Right atrium auricular region (tissue), 2 donors: ENCODE measurements at regions not wholly inside any gene's neighbourhood (a gene's known extent, or its start where the extent isn't known, plus 50 kb on each side); places are given as distances from the start of the nearest gene placed in this dataset.

Experiments
- DNase-seq: peaks from one replicate; pipeline ENCODE4 v3.0.0-alpha.2; 2019; ENCODE audit warnings: low spot score
- H3K27ac ChIP-seq, 2 donors: fragments of 200-600 bp; sonication (generic); 1 replicate in 1 of 2; 2 replicates in 1 of 2; pipeline ENCODE4 v1.5.1; 2016 to 2019
- H3K27me3 ChIP-seq, 2 donors: fragments of 200-600 bp; sonication (generic); one replicate each; pipeline versions ENCODE4 v1.5.1 to v1.6.0; 2017 to 2019
- H3K36me3 ChIP-seq: fragments of 200-600 bp; sonication (generic); one replicate; pipeline ENCODE4 v1.5.1; 2016
- H3K4me1 ChIP-seq, 2 donors: fragments of 200-600 bp; sonication (generic); one replicate each; pipeline versions ENCODE4 v1.5.1 to v1.6.0; 2017 to 2019
- H3K4me3 ChIP-seq, 2 donors: fragments of 200-600 bp; sonication (generic); 1 replicate in 1 of 2; 2 replicates in 1 of 2; pipeline ENCODE4 v1.5.1; 2017 to 2019; ENCODE audit warnings: mild to moderate bottlenecking in 1 of 2, moderate library complexity in 1 of 2
- H3K9me3 ChIP-seq, 2 donors: fragments of 200-600 bp; sonication (generic); one replicate each; pipeline ENCODE4 v1.5.1; 2019
- CTCF ChIP-seq, 2 donors: fragments of 200-600 bp; sonication (generic); IDR thresholded peaks; one replicate each; pipeline ENCODE4 v1.5.1; 2019; ENCODE audit warnings: antibody characterized with exemption in 2 of 2

- Histone ChIP-seq H3K36me3 (no peaks in the 10 kb centered on the region), H3K4me1 (peaks cover 0 to 8% of the 10 kb centered on the region in 2 donors), H3K9me3 (no peaks in the 10 kb centered on the region), H3K4me3 (no peak overlapping the region), H3K27ac (no peak overlapping the region), H3K27me3 (no peaks in the 10 kb centered on the region)
- no peak for TF ChIP-seq CTCF (IDR thresholded peaks at IDR 0.05)
- no peak for DNase-seq
These were observed 437.6 kb upstream of the CTSO start for GRCh38 chr4:156391325-156391653.

- no peak overlapping the region for H3K4me3 ChIP-seq
- no peak for DNase-seq
- no peak for TF ChIP-seq CTCF (IDR thresholded peaks at IDR 0.05)
These were observed 437.1 kb upstream of the CTSO start for GRCh38 chr4:156390599-156391324.

GRCh38 chr4:156388826-156389225 lies 435.2 kb upstream of the CTSO start:
- Histone ChIP-seq H3K4me3 (no peak overlapping the region), H3K27ac (no peak overlapping the region), H3K4me1 (peaks cover 0 to 8% of the 10 kb centered on the region in 2 donors), H3K36me3 (no peaks in the 10 kb centered on the region), H3K27me3 (no peaks in the 10 kb centered on the region), H3K9me3 (no peaks in the 10 kb centered on the region)
- TF ChIP-seq CTCF (IDR thresholded peaks at IDR 0.05): no peak
- DNase-seq: no peak

More at GRCh38 chr4:156390599-156391324, 437.1 kb upstream of the CTSO start:
- H3K27ac ChIP-seq: no peak overlapping the region
- H3K36me3 ChIP-seq: no peaks in the 10 kb centered on the region
- no peaks in the 10 kb centered on the region for H3K27me3 ChIP-seq
- H3K9me3 ChIP-seq: no peaks in the 10 kb centered on the region
- peaks cover 0 to 8% of the 10 kb centered on the region in 2 donors for H3K4me1 ChIP-seq

GRCh38 chr4:156378033-156378665 lies 424.5 kb upstream of the CTSO start:
- no peak for DNase-seq
- Histone ChIP-seq H3K27me3 (no peaks in the 10 kb centered on the region), H3K36me3 (no peaks in the 10 kb centered on the region), H3K4me1 (no peaks in the 10 kb centered on the region), H3K27ac (no peak overlapping the region), H3K4me3 (no peak overlapping the region), H3K9me3 (no peaks in the 10 kb centered on the region)
- TF ChIP-seq CTCF (IDR thresholded peaks at IDR 0.05): peak; percentile 40 to 58

GRCh38 chr4:156377036-156377710 lies 423.5 kb upstream of the CTSO start:
- no peaks in the 10 kb centered on the region for H3K36me3 ChIP-seq
- no peak overlapping the region for H3K27ac ChIP-seq
- H3K4me3 ChIP-seq: no peak overlapping the region
- DNase-seq: no peak
- no peaks in the 10 kb centered on the region for H3K4me1 ChIP-seq
- no peak for TF ChIP-seq CTCF (IDR thresholded peaks at IDR 0.05)
- H3K27me3 ChIP-seq: no peaks in the 10 kb centered on the region
- no peaks in the 10 kb centered on the region for H3K9me3 ChIP-seq
